Hepatocyte (in vitro differentiated cells): ENCODE measurements at regions not wholly inside any gene's neighbourhood (a gene's known extent, or its start where the extent isn't known, plus 50 kb on each side); places are given as distances from the start of the nearest gene placed in this dataset.

ENCODE experiments used
- CTCF ChIP-seq: fragments of 200-600 bp; sonication (generic); IDR thresholded peaks from 2 replicates; pipeline ENCODE4 v1.5.1; 2016; ENCODE audit warnings: antibody characterized with exemption, mild to moderate bottlenecking; ENCODE audit not compliant: poor library complexity
- EZH2 ChIP-seq: fragments of 200-600 bp; sonication (generic); IDR thresholded peaks from 2 replicates; pipeline ENCODE4 v1.6.1; 2016; ENCODE audit warnings: antibody characterized with exemption, mild to moderate bottlenecking, borderline replicate concordance
- EZH2phosphoT487 ChIP-seq: fragments of 200-600 bp; sonication (generic); IDR thresholded peaks from one replicate; pipeline ENCODE4 v1.6.1; 2018; ENCODE audit warnings: antibody characterized with exemption, mild to moderate bottlenecking, low read depth, moderate library complexity; ENCODE audit not compliant: unreplicated experiment, severe bottlenecking

GRCh38 chr1:30397576-30397975, 325.8 kb downstream of the MATN1 start:
- TF ChIP-seq EZH2phosphoT487 (no peak), CTCF (no peak), EZH2 (no peak)
